ENCODE measurements at regions not wholly inside any gene's neighbourhood (a gene's known extent, or its start where the extent isn't known, plus 50 kb on each side); places are given as distances from the start of the nearest gene placed in this dataset.

GRCh38 chr11:128285321-128285720 is 302.0 kb downstream of the ETS1 start:
- POLR2A ChIA-PET: no interaction called here

More at GRCh38 chr11:128285321-128285720, 302.0 kb downstream of the ETS1 start:
- TF ChIP-seq FOS (IDR thresholded peaks at IDR 0.05; ENCODE audit: borderline replicate concordance, insufficient read depth, low read length) (no peak), POLR2AphosphoS5 (IDR thresholded peaks at IDR 0.05; ENCODE audit: insufficient read depth, low read depth, low read length) (no peak), GATA2 (IDR thresholded peaks at IDR 0.05; ENCODE audit: insufficient read depth, insufficient read length, low read depth, low read length) (no peak), MYC (IDR thresholded peaks at IDR 0.05; ENCODE audit: low read depth, low read length) (no peak), POLR2A (IDR thresholded peaks at IDR 0.05; ENCODE audit: low read depth, low read length) (no peak), EZH2 (IDR thresholded peaks at IDR 0.05; ENCODE audit: borderline replicate concordance, low read depth, low read length, severe bottlenecking) (no peak), JUN (IDR thresholded peaks at IDR 0.05; ENCODE audit: borderline replicate concordance, insufficient read depth, insufficient read length, low read depth) (no peak)
- TF ChIP-seq, protein P1, sequence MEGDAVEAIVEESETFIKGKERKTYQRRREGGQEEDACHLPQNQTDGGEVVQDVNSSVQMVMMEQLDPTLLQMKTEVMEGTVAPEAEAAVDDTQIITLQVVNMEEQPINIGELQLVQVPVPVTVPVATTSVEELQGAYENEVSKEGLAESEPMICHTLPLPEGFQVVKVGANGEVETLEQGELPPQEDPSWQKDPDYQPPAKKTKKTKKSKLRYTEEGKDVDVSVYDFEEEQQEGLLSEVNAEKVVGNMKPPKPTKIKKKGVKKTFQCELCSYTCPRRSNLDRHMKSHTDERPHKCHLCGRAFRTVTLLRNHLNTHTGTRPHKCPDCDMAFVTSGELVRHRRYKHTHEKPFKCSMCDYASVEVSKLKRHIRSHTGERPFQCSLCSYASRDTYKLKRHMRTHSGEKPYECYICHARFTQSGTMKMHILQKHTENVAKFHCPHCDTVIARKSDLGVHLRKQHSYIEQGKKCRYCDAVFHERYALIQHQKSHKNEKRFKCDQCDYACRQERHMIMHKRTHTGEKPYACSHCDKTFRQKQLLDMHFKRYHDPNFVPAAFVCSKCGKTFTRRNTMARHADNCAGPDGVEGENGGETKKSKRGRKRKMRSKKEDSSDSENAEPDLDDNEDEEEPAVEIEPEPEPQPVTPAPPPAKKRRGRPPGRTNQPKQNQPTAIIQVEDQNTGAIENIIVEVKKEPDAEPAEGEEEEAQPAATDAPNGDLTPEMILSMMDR (IDR thresholded peaks at IDR 0.05; ENCODE audit: extremely low read depth in 1 of 2, insufficient read depth in 1 of 2, low read depth in 1 of 2, low read length in 2 of 2): no peak
- TF ChIP-seq, protein P2, sequence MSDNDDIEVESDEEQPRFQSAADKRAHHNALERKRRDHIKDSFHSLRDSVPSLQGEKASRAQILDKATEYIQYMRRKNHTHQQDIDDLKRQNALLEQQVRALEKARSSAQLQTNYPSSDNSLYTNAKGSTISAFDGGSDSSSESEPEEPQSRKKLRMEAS (IDR thresholded peaks at IDR 0.05; ENCODE audit: insufficient read depth, insufficient read length): no peak
- Histone ChIP-seq H3K27me3 (ENCODE audit: control insufficient read depth in 2 of 2, insufficient read depth in 2 of 2, low read length in 2 of 2) (no peaks in the 10 kb centered on the region), H3K4me2 (ENCODE audit: insufficient read depth, low read length) (no peak overlapping the region), H3K4me1 (ENCODE audit: control insufficient read depth, extremely low read depth, insufficient read depth, low read length) (no peaks in the 10 kb centered on the region), H3K9ac (replicated peaks; ENCODE audit: extremely low read depth, insufficient read depth, low read length) (no peak overlapping the region), H3K9me3 (replicated peaks; ENCODE audit: control insufficient read depth, insufficient read depth, low read length) (no peaks in the 10 kb centered on the region), H3K4me3 (replicated peaks in 1 of 3; ENCODE audit: insufficient read depth in 1 of 3, low read depth in 1 of 3, low read length in 3 of 3) (no peak overlapping the region), H3K9me1 (replicated peaks; ENCODE audit: control insufficient read depth, extremely low read depth, insufficient read depth, low read length) (no peaks in the 10 kb centered on the region), H4K20me1 (replicated peaks; ENCODE audit: control insufficient read depth, extremely low read depth, insufficient read depth, low read length) (no peaks in the 10 kb centered on the region), H3K27ac (ENCODE audit: insufficient read depth, low read depth, low read length) (no peak overlapping the region), H2AFZ (ENCODE audit: low read depth, low read length) (no peak overlapping the region), H3K79me2 (ENCODE audit: control insufficient read depth, insufficient read depth, low read length) (no peaks in the 10 kb centered on the region), H3K36me3 (ENCODE audit: control insufficient read depth in 2 of 2, extremely low read depth in 1 of 2, insufficient read depth in 2 of 2, low read length in 2 of 2) (no peaks in the 10 kb centered on the region)
- CTCF ChIA-PET: interaction anchor here (0.8 to 8.0 kb wide), 2 partner anchors 13 to 346 kb away, joined by 3 to 145 read pairs; no protein-coding TSS in a partner anchor
- intact Hi-C loops (cut with micrococcal nuclease): no loop called here
- no peak for FAIRE-seq
- dilution Hi-C loops (cut with MboI; ENCODE audit: extremely low pct_ligation_motif_present, low sequenced_read_pairs): no loop called here
- no peak for DNase-seq (ENCODE audit: low read depth, low spot score)
- no TSS peak for BruUV-seq (replicated peaks)

Data from endothelial cell of umbilical vein (primary cell).